Osteoblast (primary cell): ENCODE measurements at regions not wholly inside any gene's neighbourhood (a gene's known extent, or its start where the extent isn't known, plus 50 kb on each side); places are given as distances from the start of the nearest gene placed in this dataset.
"Not testable (repeated sequence)": the region's sequence is repeated elsewhere in the genome, so short reads cannot be mapped to it uniquely, and the experiment has no call there.

Experiments
- DNase-seq: peaks from one replicate; pipeline ENCODE4 v3.0.0; 2011; ENCODE audit warnings: low spot score, mixed read lengths; ENCODE audit not compliant: insufficient read length; ENCODE audit errors: missing footprints
- H2AFZ ChIP-seq: 2 replicates; pipeline ENCODE4 v1.6.0; 2011; ENCODE audit warnings: mild to moderate bottlenecking, low read length
- H3K27ac ChIP-seq: 2 replicates; pipeline ENCODE4 v1.5.1; 2011; ENCODE audit warnings: mild to moderate bottlenecking, low read depth, low read length, moderate library complexity
- H3K27me3 ChIP-seq: 2 replicates; pipeline ENCODE4 v1.6.0; 2012; ENCODE audit warnings: mild to moderate bottlenecking, control low read depth, inconsistent platforms, low read length, moderate library complexity; ENCODE audit not compliant: insufficient read depth
- H3K36me3 ChIP-seq: 2 replicates; pipeline ENCODE4 v1.5.1; 2011; ENCODE audit warnings: mild to moderate bottlenecking, low read length, control low read depth, moderate library complexity; ENCODE audit not compliant: insufficient read depth
- H3K4me1 ChIP-seq: 2 replicates; pipeline ENCODE4 v1.5.1; 2011; ENCODE audit warnings: mild to moderate bottlenecking, low read length, control low read depth, moderate library complexity; ENCODE audit not compliant: insufficient read depth
- H3K4me2 ChIP-seq: 2 replicates; pipeline ENCODE4 v1.6.0; 2011; ENCODE audit warnings: mild to moderate bottlenecking, low read length; ENCODE audit not compliant: insufficient read depth
- H3K4me3 ChIP-seq: fragments of 200-600 bp; sonication (generic); 3 replicates; pipeline ENCODE4 v1.5.1; 2012; ENCODE audit warnings: mild to moderate bottlenecking, low read length, inconsistent platforms; ENCODE audit not compliant: insufficient read depth
- H3K79me2 ChIP-seq: 2 replicates; pipeline ENCODE4 v1.6.0; 2012; ENCODE audit warnings: mild to moderate bottlenecking, low read length, control low read depth, inconsistent platforms; ENCODE audit not compliant: insufficient read depth
- H3K9me3 ChIP-seq: 2 replicates; pipeline ENCODE4 v1.5.1; 2011; ENCODE audit warnings: low read depth, low read length, control low read depth
- H4K20me1 ChIP-seq: 2 replicates; pipeline ENCODE4 v1.6.0; 2012; ENCODE audit warnings: mild to moderate bottlenecking, low read length, control low read depth; ENCODE audit not compliant: insufficient read depth
- CTCF ChIP-seq: IDR thresholded peaks from 2 replicates; pipeline ENCODE4 v1.5.1; 2011; ENCODE audit warnings: mild to moderate bottlenecking, low read depth, low read length, moderate library complexity; ENCODE audit errors: extremely low read depth

- H3K4me1 ChIP-seq: no peaks in the 10 kb centered on the region
- no peaks in the 10 kb centered on the region for H3K9me3 ChIP-seq
- no peaks in the 10 kb centered on the region for H3K79me2 ChIP-seq
- H3K27me3 ChIP-seq: no peaks in the 10 kb centered on the region
- no peak overlapping the region for H2AFZ ChIP-seq
- H3K4me2 ChIP-seq: no peak overlapping the region
- TF ChIP-seq CTCF: no peak
- H3K36me3 ChIP-seq: no peaks in the 10 kb centered on the region
- no peak overlapping the region for H3K27ac ChIP-seq
- H3K4me3 ChIP-seq: no peak overlapping the region
- no peaks in the 10 kb centered on the region for H4K20me1 ChIP-seq
- no peak for DNase-seq
Measured at GRCh38 chr10:22133749-22134624, 83.8 kb downstream of the EBLN1 start.

GRCh38 chr10:22130824-22131223, 87.0 kb downstream of the EBLN1 start:
- H2AFZ ChIP-seq, DNase-seq, H3K4me1 ChIP-seq, H3K36me3 ChIP-seq, H3K4me2 ChIP-seq, H3K4me3 ChIP-seq, H3K79me2 ChIP-seq, H3K27me3 ChIP-seq, H3K27ac ChIP-seq, H4K20me1 ChIP-seq, H3K9me3 ChIP-seq: not testable (repeated sequence)

- not testable (repeated sequence) for H3K4me1 ChIP-seq, H3K27me3 ChIP-seq, H3K4me3 ChIP-seq, H4K20me1 ChIP-seq, H3K27ac ChIP-seq, H3K36me3 ChIP-seq, H3K79me2 ChIP-seq, H2AFZ ChIP-seq, DNase-seq, H3K4me2 ChIP-seq, H3K9me3 ChIP-seq
Measured at GRCh38 chr10:22129612-22130011, 88.2 kb downstream of the EBLN1 start.

- not testable (repeated sequence) for H4K20me1 ChIP-seq, H3K9me3 ChIP-seq, H2AFZ ChIP-seq, H3K36me3 ChIP-seq, DNase-seq, H3K27ac ChIP-seq, H3K4me1 ChIP-seq, H3K79me2 ChIP-seq, H3K4me2 ChIP-seq, H3K27me3 ChIP-seq, H3K4me3 ChIP-seq
Measured at GRCh38 chr10:22121181-22121580, 96.6 kb downstream of the EBLN1 start.

GRCh38 chr10:22120072-22120471, 97.7 kb downstream of the EBLN1 start:
- H3K27me3 ChIP-seq, H3K79me2 ChIP-seq, H3K4me2 ChIP-seq, H2AFZ ChIP-seq, H3K27ac ChIP-seq, H3K4me3 ChIP-seq, H3K9me3 ChIP-seq, H3K36me3 ChIP-seq, DNase-seq, H3K4me1 ChIP-seq, H4K20me1 ChIP-seq: not testable (repeated sequence)

GRCh38 chr10:22119575-22119974, 98.2 kb downstream of the EBLN1 start:
- not testable (repeated sequence) for H3K4me3 ChIP-seq, H3K4me1 ChIP-seq, H3K9me3 ChIP-seq, H3K36me3 ChIP-seq, H2AFZ ChIP-seq, H3K27ac ChIP-seq, H3K27me3 ChIP-seq, H4K20me1 ChIP-seq, H3K79me2 ChIP-seq, H3K4me2 ChIP-seq, DNase-seq
